WTC11 (cell line): ENCODE measurements at regions not wholly inside any gene's neighbourhood (a gene's known extent, or its start where the extent isn't known, plus 50 kb on each side); places are given as distances from the start of the nearest gene placed in this dataset.

Source experiments
- ATAC-seq: fragments of 200-7000 bp; cut with Tn5 transposase; 2 replicates; pipeline ENCODE4 v1.10.0; 2021; ENCODE audit warnings: mild to moderate bottlenecking, moderate library complexity
- CTCF ChIA-PET: fragments of 300-600 bp; sonication (Branson Sonifier 250); formaldehyde crosslinking; loops from one replicate; lab custom pipeline; 2021; ENCODE audit warnings: antibody characterized with exemption; lab: Charles Lee
- POLR2A ChIA-PET: fragments of 350-600 bp; sonication (Branson Sonifier 250); formaldehyde crosslinking; loops from one replicate; lab custom pipeline; 2021; ENCODE audit warnings: antibody characterized with exemption; lab: Charles Lee
- DNase-seq: peaks from one replicate; pipeline ENCODE4 v3.0.0; 2021; ENCODE audit warnings: low spot score
- H3K27ac Mint-ChIP-seq: 2 replicates; pipeline ENCODE4 v1.8.0; 2021; ENCODE audit warnings: mixed read lengths
- H3K27me3 Mint-ChIP-seq: 2 replicates; pipeline ENCODE4 v1.8.0; 2021; ENCODE audit warnings: low read depth, mild to moderate bottlenecking, moderate library complexity, mixed read lengths
- H3K36me3 Mint-ChIP-seq: 2 replicates; pipeline ENCODE4 v1.8.0; 2021; ENCODE audit warnings: mixed read lengths
- H3K4me1 Mint-ChIP-seq: 2 replicates; pipeline ENCODE4 v1.8.0; 2022; ENCODE audit warnings: mixed read lengths
- H3K4me3 Mint-ChIP-seq: 2 replicates; pipeline ENCODE4 v1.8.0; 2021; ENCODE audit warnings: mild to moderate bottlenecking, moderate library complexity, mixed read lengths
- H3K9me3 Mint-ChIP-seq: 2 replicates; pipeline ENCODE4 v1.8.0; 2021; ENCODE audit warnings: mixed read lengths
- CREB1 ChIP-seq: sonication (generic); formaldehyde crosslinking; IDR thresholded peaks from 2 replicates; pipeline ENCODE4 v1.8.0; 2023; ENCODE audit warnings: mild to moderate bottlenecking, missing genetic modification reagents
- ESRRA ChIP-seq: sonication (generic); formaldehyde crosslinking; IDR thresholded peaks from 2 replicates; pipeline ENCODE4 v1.8.1; 2022; ENCODE audit warnings: mild to moderate bottlenecking, missing genetic modification reagents, borderline replicate concordance
- FOXJ3 ChIP-seq: sonication (generic); formaldehyde crosslinking; IDR thresholded peaks from 2 replicates; pipeline ENCODE4 v1.9.0; 2021; ENCODE audit warnings: missing genetic modification reagents, mild to moderate bottlenecking, borderline replicate concordance
- FOXK1 ChIP-seq: sonication (generic); formaldehyde crosslinking; IDR thresholded peaks from 2 replicates; pipeline ENCODE4 v1.8.0; 2022; ENCODE audit warnings: mild to moderate bottlenecking, moderate library complexity, missing genetic modification reagents
- FOXP1 ChIP-seq: sonication (generic); formaldehyde crosslinking; IDR thresholded peaks from 2 replicates; pipeline ENCODE4 v1.8.0; 2022; ENCODE audit warnings: missing genetic modification reagents, mild to moderate bottlenecking, moderate library complexity, borderline replicate concordance
- GABPB1 ChIP-seq: sonication (generic); formaldehyde crosslinking; IDR thresholded peaks from 2 replicates; pipeline ENCODE4 v1.8.1; 2023; ENCODE audit warnings: mild to moderate bottlenecking, missing genetic modification reagents
- GRHL2 ChIP-seq: fragments of 250-450 bp; sonication (Bioruptor Pico); IDR thresholded peaks from 2 replicates; pipeline ENCODE4 v1.8.0; 2022; ENCODE audit warnings: mild to moderate bottlenecking, moderate library complexity; ENCODE audit not compliant: insufficient replicate concordance, severe bottlenecking
- HMGA2 ChIP-seq: fragments of 250-450 bp; sonication (Bioruptor Pico); IDR thresholded peaks from 2 replicates; pipeline ENCODE4 v1.4.0; 2021; ENCODE audit warnings: mild to moderate bottlenecking, moderate library complexity
- HMGXB4 ChIP-seq: sonication (generic); formaldehyde crosslinking; IDR thresholded peaks from 2 replicates; pipeline ENCODE4 v1.8.1; 2023; ENCODE audit warnings: mild to moderate bottlenecking, moderate library complexity, missing genetic modification reagents
- IRF1 ChIP-seq: sonication (generic); formaldehyde crosslinking; IDR thresholded peaks from 2 replicates; pipeline ENCODE4 v1.8.0; 2023; ENCODE audit warnings: missing genetic modification reagents
- IRF2 ChIP-seq: sonication (generic); formaldehyde crosslinking; IDR thresholded peaks from 2 replicates; pipeline ENCODE4 v1.8.0; 2022; ENCODE audit warnings: low read depth, missing genetic modification reagents, borderline replicate concordance
- JAZF1 ChIP-seq: fragments of 250-450 bp; sonication (Bioruptor Pico); IDR thresholded peaks from 2 replicates; pipeline ENCODE4 v1.9.0; 2021; ENCODE audit warnings: moderate library complexity, mild to moderate bottlenecking, inconsistent platforms
- JUN ChIP-seq: sonication (generic); formaldehyde crosslinking; IDR thresholded peaks from 2 replicates; pipeline ENCODE4 v1.8.0; 2023; ENCODE audit warnings: mild to moderate bottlenecking, missing genetic modification reagents
- MXD4 ChIP-seq: fragments of 250-450 bp; sonication (Bioruptor Pico); IDR thresholded peaks from 2 replicates; pipeline ENCODE4 v1.8.0; 2021; ENCODE audit warnings: mild to moderate bottlenecking, moderate library complexity, borderline replicate concordance
- NR2C2 ChIP-seq: sonication (generic); formaldehyde crosslinking; IDR thresholded peaks from 2 replicates; pipeline ENCODE4 v1.8.0; 2022; ENCODE audit warnings: mild to moderate bottlenecking, missing genetic modification reagents
- RELA ChIP-seq: sonication (generic); formaldehyde crosslinking; IDR thresholded peaks from 2 replicates; pipeline ENCODE4 v1.8.1; 2022; ENCODE audit warnings: missing genetic modification reagents, mild to moderate bottlenecking, borderline replicate concordance
- ZNF317 ChIP-seq: sonication (generic); formaldehyde crosslinking; IDR thresholded peaks from 2 replicates; pipeline ENCODE4 v1.8.1; 2023; ENCODE audit warnings: low read depth, mild to moderate bottlenecking, moderate library complexity, missing genetic modification reagents, borderline replicate concordance
- ZNF423 ChIP-seq: fragments of 250-450 bp; sonication (Bioruptor Pico); IDR thresholded peaks from 2 replicates; pipeline ENCODE4 v2.1.2; 2022; ENCODE audit warnings: mild to moderate bottlenecking, moderate library complexity
- ZNF425 ChIP-seq: fragments of 250-450 bp; sonication (Bioruptor Pico); conservative IDR thresholded peaks from 2 replicates; pipeline ENCODE4 v1.9.0; 2021; ENCODE audit warnings: mild to moderate bottlenecking
- ZNF532 ChIP-seq: fragments of 250-450 bp; sonication (Bioruptor Pico); IDR thresholded peaks from 2 replicates; pipeline ENCODE4 v1.9.0; 2021; ENCODE audit warnings: mild to moderate bottlenecking, borderline replicate concordance
- TF ChIP-seq, protein P1 (sequence below): sonication (generic); formaldehyde crosslinking; IDR thresholded peaks from 2 replicates; pipeline ENCODE4 v1.8.1; 2022; ENCODE audit warnings: missing genetic modification reagents, borderline replicate concordance
- TF ChIP-seq, protein P2 (sequence below): sonication (generic); formaldehyde crosslinking; IDR thresholded peaks from 2 replicates; pipeline ENCODE4 v1.8.0; 2022; ENCODE audit warnings: mild to moderate bottlenecking, missing genetic modification reagents
- TF ChIP-seq, protein P3 (sequence below): sonication (generic); formaldehyde crosslinking; IDR thresholded peaks from 2 replicates; pipeline ENCODE4 v1.8.0; 2022; ENCODE audit warnings: mild to moderate bottlenecking, missing genetic modification reagents

- no peak for TF ChIP-seq ZNF532
- TF ChIP-seq FOXP1 (CRISPR knock-in tag): peak; percentile 91
- TF ChIP-seq ZNF425 (CRISPR knock-in tag): no peak
- TF ChIP-seq ESRRA: no peak
- TF ChIP-seq IRF2 (CRISPR knock-in tag): no peak
- TF ChIP-seq ZNF423 (CRISPR knock-in tag): peak; percentile 99
- TF ChIP-seq GRHL2: no peak
- no peak for TF ChIP-seq IRF1 (CRISPR knock-in tag)
- no peak for TF ChIP-seq ZNF317 (CRISPR knock-in tag)
- no peak for TF ChIP-seq JUN (CRISPR knock-in tag)
- TF ChIP-seq FOXK1 (CRISPR knock-in tag): peak; percentile 65; the same call in 1 of the 2 replicates
Observed at GRCh38 chr2:7430869-7431641, 513.8 kb downstream of the RNF144A start (continued).

DNA sequence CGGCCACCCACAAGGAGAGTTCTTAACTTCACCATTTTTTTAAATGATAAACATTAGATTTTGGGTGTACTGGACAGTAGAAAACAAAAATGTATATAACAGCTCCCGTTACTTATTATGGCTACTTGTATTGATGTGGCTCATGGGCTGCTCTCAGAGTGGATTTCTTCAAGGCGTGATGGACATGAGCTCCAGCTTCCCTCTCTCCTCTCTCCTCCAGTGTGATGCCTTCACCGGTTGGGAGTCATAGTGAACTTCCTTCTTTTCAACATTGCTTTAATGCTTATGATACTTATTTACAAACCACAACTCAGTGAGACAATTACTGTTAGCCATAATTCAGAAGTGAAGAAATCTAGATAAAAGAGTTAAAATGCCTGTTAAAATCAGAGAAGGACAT is 515.2 kb downstream of the RNF144A start:
- no peak for ATAC-seq
- H3K27ac Mint-ChIP-seq: no peak overlapping the region
- peaks cover 21% of the 10 kb centered on the region for H3K36me3 Mint-ChIP-seq
- CTCF ChIA-PET: no interaction called here
- DNase-seq: no peak
- no peaks in the 10 kb centered on the region; the same call in none of the 2 replicates for H3K27me3 Mint-ChIP-seq
- H3K9me3 Mint-ChIP-seq: peaks cover 30% of the 10 kb centered on the region
- no peak overlapping the region for H3K4me3 Mint-ChIP-seq
- H3K4me1 Mint-ChIP-seq: peaks cover 40% of the 10 kb centered on the region
- POLR2A ChIA-PET: no interaction called here
- TF ChIP-seq NR2C2 (CRISPR knock-in tag) (no peak), FOXJ3 (CRISPR knock-in tag) (no peak), GABPB1 (CRISPR knock-in tag) (no peak), MXD4 (no peak), FOXK1 (CRISPR knock-in tag) (no peak), RELA (CRISPR knock-in tag) (no peak), JAZF1 (CRISPR knock-in tag) (no peak), CREB1 (no peak), HMGXB4 (CRISPR knock-in tag) (no peak), HMGA2 (no peak)
- TF ChIP-seq, protein P1, sequence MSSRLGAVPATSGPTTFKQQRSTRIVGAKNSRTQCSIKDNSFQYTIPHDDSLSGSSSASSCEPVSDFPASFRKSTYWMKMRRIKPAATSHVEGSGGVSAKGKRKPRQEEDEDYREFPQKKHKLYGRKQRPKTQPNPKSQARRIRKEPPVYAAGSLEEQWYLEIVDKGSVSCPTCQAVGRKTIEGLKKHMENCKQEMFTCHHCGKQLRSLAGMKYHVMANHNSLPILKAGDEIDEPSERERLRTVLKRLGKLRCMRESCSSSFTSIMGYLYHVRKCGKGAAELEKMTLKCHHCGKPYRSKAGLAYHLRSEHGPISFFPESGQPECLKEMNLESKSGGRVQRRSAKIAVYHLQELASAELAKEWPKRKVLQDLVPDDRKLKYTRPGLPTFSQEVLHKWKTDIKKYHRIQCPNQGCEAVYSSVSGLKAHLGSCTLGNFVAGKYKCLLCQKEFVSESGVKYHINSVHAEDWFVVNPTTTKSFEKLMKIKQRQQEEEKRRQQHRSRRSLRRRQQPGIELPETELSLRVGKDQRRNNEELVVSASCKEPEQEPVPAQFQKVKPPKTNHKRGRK (CRISPR knock-in tag): no peak
- TF ChIP-seq, protein P2, sequence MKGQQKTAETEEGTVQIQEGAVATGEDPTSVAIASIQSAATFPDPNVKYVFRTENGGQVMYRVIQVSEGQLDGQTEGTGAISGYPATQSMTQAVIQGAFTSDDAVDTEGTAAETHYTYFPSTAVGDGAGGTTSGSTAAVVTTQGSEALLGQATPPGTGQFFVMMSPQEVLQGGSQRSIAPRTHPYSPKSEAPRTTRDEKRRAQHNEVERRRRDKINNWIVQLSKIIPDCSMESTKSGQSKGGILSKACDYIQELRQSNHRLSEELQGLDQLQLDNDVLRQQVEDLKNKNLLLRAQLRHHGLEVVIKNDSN (CRISPR knock-in tag): no peak
- TF ChIP-seq, protein P3, sequence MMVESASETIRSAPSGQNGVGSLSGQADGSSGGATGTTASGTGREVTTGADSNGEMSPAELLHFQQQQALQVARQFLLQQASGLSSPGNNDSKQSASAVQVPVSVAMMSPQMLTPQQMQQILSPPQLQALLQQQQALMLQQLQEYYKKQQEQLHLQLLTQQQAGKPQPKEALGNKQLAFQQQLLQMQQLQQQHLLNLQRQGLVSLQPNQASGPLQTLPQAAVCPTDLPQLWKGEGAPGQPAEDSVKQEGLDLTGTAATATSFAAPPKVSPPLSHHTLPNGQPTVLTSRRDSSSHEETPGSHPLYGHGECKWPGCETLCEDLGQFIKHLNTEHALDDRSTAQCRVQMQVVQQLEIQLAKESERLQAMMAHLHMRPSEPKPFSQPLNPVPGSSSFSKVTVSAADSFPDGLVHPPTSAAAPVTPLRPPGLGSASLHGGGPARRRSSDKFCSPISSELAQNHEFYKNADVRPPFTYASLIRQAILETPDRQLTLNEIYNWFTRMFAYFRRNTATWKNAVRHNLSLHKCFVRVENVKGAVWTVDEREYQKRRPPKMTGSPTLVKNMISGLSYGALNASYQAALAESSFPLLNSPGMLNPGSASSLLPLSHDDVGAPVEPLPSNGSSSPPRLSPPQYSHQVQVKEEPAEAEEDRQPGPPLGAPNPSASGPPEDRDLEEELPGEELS (CRISPR knock-in tag): no peak
